K562 (cell line): ENCODE measurements at regions not wholly inside any gene's neighbourhood (a gene's known extent, or its start where the extent isn't known, plus 50 kb on each side); places are given as distances from the start of the nearest gene placed in this dataset.

ENCODE experiments used
- CHD7 ChIP-seq: fragments of 200-600 bp; sonication (generic); IDR thresholded peaks from one replicate; pipeline ENCODE4 v1.6.1; 2012; ENCODE audit warnings: mild to moderate bottlenecking, low read depth, low read length, inconsistent platforms
- GABPA ChIP-seq: fragments of 200-800 bp; sonication (Bioruptor generic); conservative IDR thresholded peaks from 2 replicates; pipeline ENCODE4 v1.6.1; 2016; ENCODE audit warnings: low read depth, missing genetic modification characterization, missing compliant biosample characterization
- RAD51 ChIP-seq: fragments of 450-650 bp; IDR thresholded peaks from 2 replicates; pipeline ENCODE4 v1.7.1; 2016; ENCODE audit warnings: low read depth, mild to moderate bottlenecking, borderline replicate concordance
- SRSF1 ChIP-seq: fragments of 200-400 bp; formaldehyde crosslinking; IDR thresholded peaks from 2 replicates; pipeline ENCODE4 v1.6.1; 2017; ENCODE audit warnings: mild to moderate bottlenecking, low read depth, low read length, moderate library complexity
- ZNF79 ChIP-seq: fragments of 250-450 bp; sonication (Bioruptor Pico); IDR thresholded peaks from 2 replicates; pipeline ENCODE4 v1.4.0; 2020; ENCODE audit warnings: low read depth, mild to moderate bottlenecking, moderate library complexity
- TF ChIP-seq, protein P1 (sequence below): sonication (generic); formaldehyde crosslinking; IDR thresholded peaks from 2 replicates; pipeline ENCODE4 v1.9.0; 2022; ENCODE audit warnings: mild to moderate bottlenecking, missing genetic modification reagents

GRCh38 chr2:60306267-60306861, 247.1 kb downstream of the BCL11A start (continued):
- TF ChIP-seq CHD7 (no peak), ZNF79 (CRISPR knock-in tag) (no peak), RAD51 (no peak), GABPA (no peak), SRSF1 (no peak)
- TF ChIP-seq, protein P1, sequence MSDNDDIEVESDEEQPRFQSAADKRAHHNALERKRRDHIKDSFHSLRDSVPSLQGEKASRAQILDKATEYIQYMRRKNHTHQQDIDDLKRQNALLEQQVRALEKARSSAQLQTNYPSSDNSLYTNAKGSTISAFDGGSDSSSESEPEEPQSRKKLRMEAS (CRISPR knock-in tag) = no peak
